OCI-LY7 (cell line): ENCODE measurements at regions not wholly inside any gene's neighbourhood (a gene's known extent, or its start where the extent isn't known, plus 50 kb on each side); places are given as distances from the start of the nearest gene placed in this dataset.

ENCODE experiments used
- BruUV-seq: library from RNA; stranded (reverse); fragments of 400-500 nt; replicated peaks from 2 replicates; lab custom pipeline; 2021; lab: Mats Ljungman, UMichigan
- CTCF ChIA-PET: fragments of 300-600 bp; sonication (Branson Sonifier 250); formaldehyde crosslinking; loops from one replicate; lab custom pipeline; 2022; ENCODE audit warnings: antibody characterized with exemption; ENCODE audit not compliant: unreplicated experiment; lab: Charles Lee
- POLR2A ChIA-PET: fragments of 300-600 bp; sonication (Branson Sonifier 250); formaldehyde crosslinking; loops from one replicate; lab custom pipeline; 2022; ENCODE audit warnings: antibody characterized with exemption; lab: Charles Lee
- DNase-seq: peaks from one replicate; pipeline ENCODE4 v3.0.0-alpha.2; 2015; ENCODE audit warnings: low spot score
- H2AFZ ChIP-seq: fragments of 200-600 bp; sonication (generic), shearing (Covaris generic); 2 replicates; pipeline ENCODE4 v1.6.1; 2014; ENCODE audit warnings: mild to moderate bottlenecking, antibody characterized with exemption, low read length, moderate library complexity
- H3K27ac ChIP-seq: fragments of 200-600 bp; sonication (generic); 2 replicates; pipeline ENCODE4 v1.5.1; 2014; ENCODE audit warnings: mixed run types, low read depth, mild to moderate bottlenecking, moderate library complexity, low read length, inconsistent platforms; ENCODE audit not compliant: poor library complexity, severe bottlenecking
- H3K36me3 ChIP-seq: fragments of 200-600 bp; sonication (generic); 2 replicates; pipeline ENCODE4 v1.6.1; 2014; ENCODE audit warnings: mild to moderate bottlenecking, antibody characterized with exemption, low read length, moderate library complexity, mixed read lengths; ENCODE audit not compliant: insufficient read depth
- H3K4me1 ChIP-seq: fragments of 200-600 bp; sonication (generic); 2 replicates; pipeline ENCODE4 v1.5.1; 2014; ENCODE audit warnings: mild to moderate bottlenecking, low read length; ENCODE audit not compliant: insufficient read depth, poor library complexity, severe bottlenecking
- H3K4me2 ChIP-seq: fragments of 200-600 bp; sonication (generic); 2 replicates; pipeline ENCODE4 v1.6.1; 2014; ENCODE audit warnings: mild to moderate bottlenecking, low read length
- H3K4me3 ChIP-seq: fragments of 200-600 bp; sonication (generic); 2 replicates; pipeline ENCODE4 v1.5.1; 2014; ENCODE audit warnings: mild to moderate bottlenecking, low read depth, low read length; ENCODE audit not compliant: poor library complexity, severe bottlenecking
- H3K79me2 ChIP-seq: fragments of 200-600 bp; sonication (generic); 2 replicates; pipeline ENCODE4 v1.6.1; 2016; ENCODE audit warnings: low read depth, mild to moderate bottlenecking, low read length, moderate library complexity, mixed read lengths; ENCODE audit not compliant: insufficient read depth
- H3K9me2 ChIP-seq: fragments of 200-600 bp; sonication (generic); 2 replicates; pipeline ENCODE4 v1.6.1; 2016; ENCODE audit warnings: mild to moderate bottlenecking, low read length, mixed read lengths; ENCODE audit not compliant: insufficient read depth
- H3K9me3 ChIP-seq: fragments of 200-600 bp; sonication (generic); 2 replicates; pipeline ENCODE4 v1.6.1; 2014; ENCODE audit warnings: mild to moderate bottlenecking, mixed run types, low read length, mixed read lengths
- H4K20me1 ChIP-seq: fragments of 200-600 bp; sonication (generic); 2 replicates; pipeline ENCODE4 v1.6.1; 2014; ENCODE audit warnings: mild to moderate bottlenecking, antibody characterized with exemption, low read length, moderate library complexity, mixed read lengths; ENCODE audit not compliant: insufficient read depth
- EZH2phosphoT487 ChIP-seq: fragments of 200-600 bp; sonication (generic); IDR thresholded peaks from 2 replicates; pipeline ENCODE4 v1.6.1; 2018; ENCODE audit warnings: low read depth, borderline replicate concordance, mild to moderate bottlenecking, mixed run types, antibody characterized with exemption, low read length, moderate library complexity, mixed read lengths
- intact Hi-C: fragments of 100-400 bp; cut with micrococcal nuclease; formaldehyde crosslinking; loops from one replicate; pipeline ENCODE4 v1.10.0; 2022; ENCODE audit not compliant: unreplicated experiment
- TF ChIP-seq, protein P1 (sequence below): fragments of 200-600 bp; sonication (generic); conservative IDR thresholded peaks from 2 replicates; pipeline ENCODE4 v1.5.1; 2014; ENCODE audit warnings: mild to moderate bottlenecking, antibody characterized with exemption, low read length, moderate library complexity, mixed read lengths

GRCh38 chr2:187003038-187003554 lies 154.1 kb upstream of the ZSWIM2 start:
- Histone ChIP-seq H3K36me3 (no peaks in the 10 kb centered on the region), H3K4me1 (no peaks in the 10 kb centered on the region), H3K9me3 (no peaks in the 10 kb centered on the region), H4K20me1 (no peaks in the 10 kb centered on the region), H3K9me2 (no peaks in the 10 kb centered on the region), H3K79me2 (no peaks in the 10 kb centered on the region), H3K27ac (no peak overlapping the region), H2AFZ (no peak overlapping the region), H3K4me2 (no peak overlapping the region), H3K4me3 (no peak overlapping the region)
- BruUV-seq: no TSS peak
- DNase-seq: no peak
- intact Hi-C loops: no loop called here
- ChIA-PET CTCF (interaction anchor here (0.6 kb wide), 1 partner anchor 84 kb away, joined by 3 read pairs; no protein-coding TSS in a partner anchor), POLR2A (no interaction called here)
- TF ChIP-seq EZH2phosphoT487: no peak
- TF ChIP-seq, protein P1, sequence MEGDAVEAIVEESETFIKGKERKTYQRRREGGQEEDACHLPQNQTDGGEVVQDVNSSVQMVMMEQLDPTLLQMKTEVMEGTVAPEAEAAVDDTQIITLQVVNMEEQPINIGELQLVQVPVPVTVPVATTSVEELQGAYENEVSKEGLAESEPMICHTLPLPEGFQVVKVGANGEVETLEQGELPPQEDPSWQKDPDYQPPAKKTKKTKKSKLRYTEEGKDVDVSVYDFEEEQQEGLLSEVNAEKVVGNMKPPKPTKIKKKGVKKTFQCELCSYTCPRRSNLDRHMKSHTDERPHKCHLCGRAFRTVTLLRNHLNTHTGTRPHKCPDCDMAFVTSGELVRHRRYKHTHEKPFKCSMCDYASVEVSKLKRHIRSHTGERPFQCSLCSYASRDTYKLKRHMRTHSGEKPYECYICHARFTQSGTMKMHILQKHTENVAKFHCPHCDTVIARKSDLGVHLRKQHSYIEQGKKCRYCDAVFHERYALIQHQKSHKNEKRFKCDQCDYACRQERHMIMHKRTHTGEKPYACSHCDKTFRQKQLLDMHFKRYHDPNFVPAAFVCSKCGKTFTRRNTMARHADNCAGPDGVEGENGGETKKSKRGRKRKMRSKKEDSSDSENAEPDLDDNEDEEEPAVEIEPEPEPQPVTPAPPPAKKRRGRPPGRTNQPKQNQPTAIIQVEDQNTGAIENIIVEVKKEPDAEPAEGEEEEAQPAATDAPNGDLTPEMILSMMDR: no peak

DNA sequence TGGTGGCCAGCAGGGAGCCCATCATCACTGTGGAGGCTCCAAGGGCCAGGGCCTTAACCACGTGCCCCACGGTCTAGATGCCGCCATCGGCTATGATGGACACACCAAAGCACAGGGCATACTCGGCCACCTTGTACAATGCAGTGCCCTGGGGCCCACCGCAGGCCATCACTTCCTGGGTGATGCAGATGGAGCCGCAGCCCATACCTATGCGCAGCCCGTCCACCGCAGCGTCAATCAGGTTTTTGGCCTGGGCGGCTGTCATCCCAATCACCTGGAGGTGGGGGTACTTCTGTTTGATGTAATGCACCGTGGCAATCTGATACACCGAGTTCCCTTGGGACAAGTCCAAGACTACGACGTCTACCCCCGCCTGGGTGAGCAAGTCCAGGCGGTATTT lies 153.3 kb upstream of the ZSWIM2 start:
- H3K4me1 ChIP-seq: no peaks in the 10 kb centered on the region
- H2AFZ ChIP-seq: no peak overlapping the region
- intact Hi-C loops: no loop called here
- no peak for TF ChIP-seq EZH2phosphoT487
- TF ChIP-seq, protein P1: no peak
- no peak overlapping the region for H3K4me3 ChIP-seq
- no peak overlapping the region for H3K27ac ChIP-seq
- ChIA-PET CTCF (no interaction called here), POLR2A (no interaction called here)
- DNase-seq: no peak
- H3K36me3 ChIP-seq: no peaks in the 10 kb centered on the region
- BruUV-seq: no TSS peak
- H3K79me2 ChIP-seq: no peaks in the 10 kb centered on the region
- H4K20me1 ChIP-seq: no peaks in the 10 kb centered on the region
- H3K9me2 ChIP-seq: no peaks in the 10 kb centered on the region
- no peaks in the 10 kb centered on the region for H3K9me3 ChIP-seq
- H3K4me2 ChIP-seq: no peak overlapping the region

DNA sequence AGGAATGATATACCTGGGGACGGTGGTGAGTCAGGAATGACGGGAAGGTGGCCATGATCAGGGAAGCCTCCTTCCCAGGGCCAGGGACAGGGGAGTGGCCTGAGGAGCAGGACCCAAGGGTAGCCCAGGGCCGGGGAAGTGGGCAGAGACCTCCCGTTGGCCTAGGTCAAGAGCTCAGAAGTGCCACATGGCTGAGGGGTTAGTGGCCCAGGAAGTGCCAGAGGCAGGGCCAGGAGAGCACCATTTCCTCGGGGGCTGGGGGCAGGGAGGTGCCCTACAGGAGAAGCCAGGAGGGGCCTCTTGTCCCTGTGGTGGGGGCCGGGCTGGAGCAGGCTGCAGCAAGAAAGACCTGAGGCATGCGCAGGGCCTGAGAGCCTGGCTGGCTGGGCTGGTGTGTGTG lies 152.3 kb upstream of the ZSWIM2 start:
- no peak overlapping the region for H3K4me2 ChIP-seq
- no TSS peak for BruUV-seq
- H3K27ac ChIP-seq: no peak overlapping the region
- no peak overlapping the region for H2AFZ ChIP-seq
- H3K9me2 ChIP-seq: no peaks in the 10 kb centered on the region
- POLR2A ChIA-PET: no interaction called here
- no peak overlapping the region for H3K4me3 ChIP-seq
- no peaks in the 10 kb centered on the region for H3K79me2 ChIP-seq
- H3K4me1 ChIP-seq: no peaks in the 10 kb centered on the region
- TF ChIP-seq EZH2phosphoT487: no peak
- TF ChIP-seq, protein P1: no peak
- no peaks in the 10 kb centered on the region for H3K9me3 ChIP-seq
- CTCF ChIA-PET: no interaction called here
- H4K20me1 ChIP-seq: no peaks in the 10 kb centered on the region
- no peak for DNase-seq
- intact Hi-C loops: no loop called here
- no peaks in the 10 kb centered on the region for H3K36me3 ChIP-seq
